HuH-7.5 (cell line): ENCODE measurements at regions not wholly inside any gene's neighbourhood (a gene's known extent, or its start where the extent isn't known, plus 50 kb on each side); places are given as distances from the start of the nearest gene placed in this dataset.

Experiments used
- DNase-seq: peaks from one replicate; pipeline ENCODE4 v3.0.0; 2011; ENCODE audit warnings: low spot score

GRCh38 chr3:43866529-43867353 is 176.0 kb downstream of the ABHD5 start:
- no peak for DNase-seq

GRCh38 chr3:43867436-43868072 is 176.8 kb downstream of the ABHD5 start:
- no peak for DNase-seq

- no peak for DNase-seq
These were observed 178.8 kb downstream of the ABHD5 start for GRCh38 chr3:43869491-43869890.

GRCh38 chr3:43870120-43870519 is 179.4 kb downstream of the ABHD5 start:
- DNase-seq = no peak

GRCh38 chr3:43870844-43871626 is 180.3 kb downstream of the ABHD5 start:
- no peak for DNase-seq

- no peak for DNase-seq
These were observed 181.0 kb downstream of the ABHD5 start for GRCh38 chr3:43871627-43872245.

- no peak for DNase-seq
These were observed 181.6 kb downstream of the ABHD5 start for GRCh38 chr3:43872301-43872700.

GRCh38 chr3:43872901-43873300 is 182.2 kb downstream of the ABHD5 start:
- no peak for DNase-seq

- DNase-seq = no peak
These were observed 183.0 kb downstream of the ABHD5 start for GRCh38 chr3:43873723-43874122.

GRCh38 chr3:43874290-43874689 is 183.6 kb downstream of the ABHD5 start:
- no peak for DNase-seq

- DNase-seq = no peak
These were observed 184.0 kb downstream of the ABHD5 start for GRCh38 chr3:43874731-43875130.

GRCh38 chr3:43876648-43877047 is 185.9 kb downstream of the ABHD5 start:
- DNase-seq = no peak

- no peak for DNase-seq
These were observed 188.4 kb downstream of the ABHD5 start for GRCh38 chr3:43879166-43879565.

- no peak for DNase-seq
These were observed 192.4 kb downstream of the ABHD5 start for GRCh38 chr3:43882976-43883680.

GRCh38 chr3:43883729-43884396 is 193.1 kb downstream of the ABHD5 start:
- no peak for DNase-seq

GRCh38 chr3:43884581-43884980 is 193.8 kb downstream of the ABHD5 start:
- DNase-seq = no peak

- no peak for DNase-seq
These were observed 195.3 kb downstream of the ABHD5 start for GRCh38 chr3:43885908-43886618.

- no peak for DNase-seq
These were observed 201.3 kb downstream of the ABHD5 start for GRCh38 chr3:43892061-43892460.

GRCh38 chr3:43892526-43892925 is 201.8 kb downstream of the ABHD5 start:
- DNase-seq = no peak

- DNase-seq = no peak
These were observed 203.0 kb downstream of the ABHD5 start for GRCh38 chr3:43893727-43894126.
